HFFc6 (cell line): ENCODE measurements at regions not wholly inside any gene's neighbourhood (a gene's known extent, or its start where the extent isn't known, plus 50 kb on each side); places are given as distances from the start of the nearest gene placed in this dataset.
A peak's percentile ranks its signal among the peaks of the same experiment; 100 is the strongest.
"Not testable (repeated sequence)": the region's sequence is repeated elsewhere in the genome, so short reads cannot be mapped to it uniquely, and the experiment has no call there.

ENCODE experiments used
- DNase-seq: peaks from one replicate; pipeline ENCODE4 v3.0.0-alpha.2; 2018
- H3K27ac Mint-ChIP-seq: 2 replicates; pipeline ENCODE4 v1.8.0; 2020; ENCODE audit warnings: mild to moderate bottlenecking, mixed read lengths
- H3K27me3 Mint-ChIP-seq: 2 replicates; pipeline ENCODE4 v1.8.0; 2021; ENCODE audit warnings: mild to moderate bottlenecking, moderate library complexity, mixed read lengths; ENCODE audit not compliant: insufficient read depth
- H3K36me3 Mint-ChIP-seq: 2 replicates; pipeline ENCODE4 v1.8.0; 2021; ENCODE audit warnings: low read depth, mixed read lengths
- H3K4me1 Mint-ChIP-seq: 2 replicates; pipeline ENCODE4 v1.8.0; 2020; ENCODE audit warnings: low read depth, mixed read lengths
- H3K4me3 Mint-ChIP-seq: 2 replicates; pipeline ENCODE4 v1.8.0; 2020; ENCODE audit warnings: mild to moderate bottlenecking, moderate library complexity, mixed read lengths
- H3K9me3 Mint-ChIP-seq: 2 replicates; pipeline ENCODE4 v1.8.0; 2020; ENCODE audit warnings: mild to moderate bottlenecking, mixed read lengths
- TF ChIP-seq, protein P1 (sequence below): fragments of 200-600 bp; sonication (generic); IDR thresholded peaks from 2 replicates; pipeline ENCODE4 v1.5.0; 2021; ENCODE audit warnings: antibody characterized with exemption, mild to moderate bottlenecking

DNA sequence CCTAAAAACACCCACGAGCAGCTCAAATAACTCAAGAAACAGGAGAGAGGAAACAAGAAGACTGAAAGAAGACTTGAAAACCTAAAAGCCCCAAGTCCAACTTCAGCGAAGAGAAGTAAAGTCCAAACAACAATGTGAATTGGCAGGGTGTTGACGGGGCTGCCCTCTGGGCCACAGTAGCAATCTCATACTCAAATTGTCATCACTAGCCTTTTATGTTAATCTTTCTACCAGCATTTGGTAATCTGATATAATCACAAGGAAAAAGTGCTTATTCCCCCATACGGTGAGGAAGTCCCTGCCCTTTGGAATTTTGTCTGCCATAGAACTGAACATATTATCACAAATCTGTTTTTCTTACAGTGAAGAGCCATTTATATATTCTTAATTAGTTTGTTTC, 51.5 kb upstream of the IFNE start:
- Mint-ChIP-seq H3K4me3 (no peak overlapping the region), H3K36me3 (peaks cover 71% of the 10 kb centered on the region), H3K4me1 (peaks cover 77% of the 10 kb centered on the region), H3K9me3 (no peaks in the 10 kb centered on the region), H3K27me3 (peaks cover 3% of the 10 kb centered on the region), H3K27ac (peak overlapping the region; percentile 71)
- TF ChIP-seq, protein P1, sequence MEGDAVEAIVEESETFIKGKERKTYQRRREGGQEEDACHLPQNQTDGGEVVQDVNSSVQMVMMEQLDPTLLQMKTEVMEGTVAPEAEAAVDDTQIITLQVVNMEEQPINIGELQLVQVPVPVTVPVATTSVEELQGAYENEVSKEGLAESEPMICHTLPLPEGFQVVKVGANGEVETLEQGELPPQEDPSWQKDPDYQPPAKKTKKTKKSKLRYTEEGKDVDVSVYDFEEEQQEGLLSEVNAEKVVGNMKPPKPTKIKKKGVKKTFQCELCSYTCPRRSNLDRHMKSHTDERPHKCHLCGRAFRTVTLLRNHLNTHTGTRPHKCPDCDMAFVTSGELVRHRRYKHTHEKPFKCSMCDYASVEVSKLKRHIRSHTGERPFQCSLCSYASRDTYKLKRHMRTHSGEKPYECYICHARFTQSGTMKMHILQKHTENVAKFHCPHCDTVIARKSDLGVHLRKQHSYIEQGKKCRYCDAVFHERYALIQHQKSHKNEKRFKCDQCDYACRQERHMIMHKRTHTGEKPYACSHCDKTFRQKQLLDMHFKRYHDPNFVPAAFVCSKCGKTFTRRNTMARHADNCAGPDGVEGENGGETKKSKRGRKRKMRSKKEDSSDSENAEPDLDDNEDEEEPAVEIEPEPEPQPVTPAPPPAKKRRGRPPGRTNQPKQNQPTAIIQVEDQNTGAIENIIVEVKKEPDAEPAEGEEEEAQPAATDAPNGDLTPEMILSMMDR: no peak
- no peak for DNase-seq

DNA sequence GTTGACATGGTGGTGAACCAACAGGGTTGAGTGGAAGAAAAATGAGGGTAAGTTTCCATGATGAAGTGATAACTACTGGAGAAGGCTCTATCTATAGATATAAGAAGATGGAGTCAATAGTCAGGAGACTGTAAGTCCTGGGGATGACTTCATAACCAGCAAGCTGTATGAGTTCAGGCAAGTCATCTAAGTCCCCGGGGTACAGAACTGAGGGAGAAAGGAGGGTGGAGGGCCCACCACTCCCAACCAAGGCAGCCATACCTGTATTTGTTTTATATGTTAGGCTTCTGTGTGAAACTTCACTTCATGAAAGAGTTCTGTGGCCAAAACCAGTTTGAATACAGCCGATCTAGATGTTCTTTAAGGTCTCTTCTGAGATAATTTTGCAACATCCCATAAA, 53.3 kb upstream of the IFNE start:
- peaks cover 3% of the 10 kb centered on the region; the same call in 1 of the 2 replicates for H3K27me3 Mint-ChIP-seq
- peaks cover 70% of the 10 kb centered on the region for H3K4me1 Mint-ChIP-seq
- TF ChIP-seq, protein P1: no peak
- no peaks in the 10 kb centered on the region for H3K9me3 Mint-ChIP-seq
- peak overlapping the region; percentile 62 for H3K27ac Mint-ChIP-seq
- H3K4me3 Mint-ChIP-seq: no peak overlapping the region
- H3K36me3 Mint-ChIP-seq: peaks cover 59% of the 10 kb centered on the region
- DNase-seq: no peak

DNA sequence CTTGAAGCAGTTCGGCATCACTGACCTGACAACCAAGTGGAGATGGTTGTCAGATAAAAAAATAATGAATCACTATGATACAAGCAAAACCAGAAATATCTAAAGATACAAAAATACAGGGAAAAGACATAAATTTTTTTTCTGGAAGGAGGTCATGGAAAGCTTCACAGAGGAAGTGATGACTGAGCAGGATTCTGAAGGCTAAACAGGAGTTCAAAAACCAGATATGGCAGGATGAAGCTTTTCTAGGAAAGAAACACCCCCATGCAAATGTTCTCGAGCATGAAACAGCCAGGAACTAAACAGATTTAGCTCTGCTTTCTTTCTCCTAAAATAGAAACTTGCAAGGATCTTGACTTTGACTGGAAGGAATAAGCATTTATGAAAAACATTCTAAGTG, 60.7 kb upstream of the IFNE start:
- TF ChIP-seq, protein P1: no peak
- no peak for DNase-seq
- peak overlapping the region; percentile 68 for H3K27ac Mint-ChIP-seq
- peaks cover 43% of the 10 kb centered on the region for H3K36me3 Mint-ChIP-seq
- no peaks in the 10 kb centered on the region for H3K9me3 Mint-ChIP-seq
- H3K4me3 Mint-ChIP-seq: peak overlapping the region; percentile 1; the same call in 1 of the 2 replicates
- no peaks in the 10 kb centered on the region for H3K27me3 Mint-ChIP-seq
- H3K4me1 Mint-ChIP-seq: peaks cover 61% of the 10 kb centered on the region

DNA sequence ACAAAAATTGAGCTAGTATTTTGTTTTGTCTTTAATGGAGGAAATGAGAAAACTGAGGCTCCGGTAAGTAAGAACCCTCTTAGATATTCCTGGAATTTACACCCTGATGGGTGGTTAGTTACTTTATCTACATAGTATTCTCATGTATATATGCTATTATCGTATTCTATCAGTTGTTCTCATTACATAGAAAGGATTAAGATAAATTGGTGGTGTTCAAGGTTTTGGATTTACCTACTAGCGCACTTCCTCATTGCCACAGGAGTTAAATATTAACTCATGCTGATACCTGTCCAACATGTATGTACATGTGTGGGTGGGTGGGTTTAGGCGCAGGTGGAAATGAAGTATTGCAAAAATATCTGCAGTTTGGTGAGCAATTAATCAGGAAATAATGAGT, 61.1 kb upstream of the IFNE start:
- peak overlapping the region; percentile 68 for H3K27ac Mint-ChIP-seq
- peaks cover 47% of the 10 kb centered on the region for H3K36me3 Mint-ChIP-seq
- no peaks in the 10 kb centered on the region for H3K27me3 Mint-ChIP-seq
- peaks cover 65% of the 10 kb centered on the region for H3K4me1 Mint-ChIP-seq
- H3K9me3 Mint-ChIP-seq: no peaks in the 10 kb centered on the region
- H3K4me3 Mint-ChIP-seq: peak overlapping the region; percentile 30; the same call in 1 of the 2 replicates
- TF ChIP-seq, protein P1: no peak
- DNase-seq: no peak

DNA sequence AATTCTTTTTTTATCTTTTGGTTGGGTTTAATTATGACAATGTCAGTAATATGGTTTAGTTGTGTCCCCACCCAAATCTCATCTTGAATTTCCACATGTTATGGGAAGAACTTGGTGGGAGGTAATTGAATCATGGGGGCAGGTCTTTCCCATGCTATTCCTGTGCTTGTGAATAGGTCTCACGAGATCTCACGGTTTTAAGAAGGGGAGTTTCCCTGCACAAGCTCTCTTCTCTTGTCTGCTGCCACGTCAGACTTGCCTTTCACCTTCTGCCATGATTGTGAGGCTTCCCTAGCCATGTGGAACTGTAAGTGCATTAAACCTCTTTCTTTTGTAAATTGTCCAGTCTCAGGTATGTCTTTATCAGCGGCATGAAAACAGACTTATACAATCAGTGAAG, 61.7 kb upstream of the IFNE start:
- H3K4me3 Mint-ChIP-seq: peak overlapping the region; percentile 31
- H3K27ac Mint-ChIP-seq: peak overlapping the region; percentile 68
- H3K36me3 Mint-ChIP-seq: peaks cover 48% of the 10 kb centered on the region
- not testable (repeated sequence) for H3K9me3 Mint-ChIP-seq, H3K27me3 Mint-ChIP-seq, DNase-seq
- peaks cover 67% of the 10 kb centered on the region for H3K4me1 Mint-ChIP-seq

DNA sequence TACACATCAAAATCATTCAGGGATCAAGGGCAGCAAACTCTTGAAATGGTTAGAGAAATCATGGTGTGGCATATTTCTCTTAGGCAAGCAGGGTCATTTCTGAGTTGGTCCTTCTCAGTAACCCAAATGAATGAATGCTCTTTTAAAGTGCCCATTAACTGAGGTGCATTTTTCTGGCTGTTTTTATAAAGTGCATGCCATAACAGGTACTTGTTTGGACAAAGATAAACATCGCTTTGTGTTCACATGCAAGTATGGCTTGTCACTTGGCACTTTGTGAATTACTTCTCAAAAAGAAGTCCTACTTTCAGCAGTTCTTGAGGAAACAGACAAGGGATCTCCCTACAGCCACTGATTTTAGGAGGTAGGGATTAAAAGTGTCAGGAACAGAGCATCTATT, 64.8 kb upstream of the IFNE start:
- Mint-ChIP-seq H3K27me3 (no peaks in the 10 kb centered on the region), H3K4me1 (peaks cover 96% of the 10 kb centered on the region), H3K36me3 (peaks cover 51% of the 10 kb centered on the region), H3K4me3 (no peak overlapping the region), H3K27ac (peak overlapping the region; percentile 40), H3K9me3 (no peaks in the 10 kb centered on the region)
- TF ChIP-seq, protein P1: no peak
- no peak for DNase-seq
